Activated CD8-positive, alpha-beta T cell treated with anti-CD3 and anti-CD28 coated beads for 36 hours (primary cell): ENCODE measurements at regions not wholly inside any gene's neighbourhood (a gene's known extent, or its start where the extent isn't known, plus 50 kb on each side); places are given as distances from the start of the nearest gene placed in this dataset.

Experiments
- ATAC-seq: fragments of 200-7000 bp; cut with Tn5 transposase; one replicate; pipeline ENCODE4 v1.10.0; 2021; ENCODE audit warnings: mild to moderate bottlenecking, moderate library complexity
- CTCF ChIA-PET: fragments of 350-600 bp; sonication (Branson Sonifier 250); formaldehyde crosslinking; loops from one replicate; lab custom pipeline; 2021; ENCODE audit warnings: antibody characterized with exemption; lab: Charles Lee
- POLR2A ChIA-PET: fragments of 350-600 bp; sonication (Branson Sonifier 250); formaldehyde crosslinking; loops from one replicate; lab custom pipeline; 2021; ENCODE audit warnings: antibody characterized with exemption; lab: Charles Lee
- DNase-seq: peaks from one replicate; pipeline ENCODE4 v3.0.0-alpha.2; 2020
- H3K27ac Mint-ChIP-seq: one replicate; pipeline ENCODE4 v1.8.0; 2021; ENCODE audit warnings: mild to moderate bottlenecking, mixed read lengths
- H3K27me3 Mint-ChIP-seq: one replicate; pipeline ENCODE4 v1.8.0; 2021; ENCODE audit warnings: mixed read lengths
- H3K36me3 Mint-ChIP-seq: one replicate; pipeline ENCODE4 v1.8.0; 2021; ENCODE audit warnings: low read depth, mixed read lengths
- H3K4me1 Mint-ChIP-seq: one replicate; pipeline ENCODE4 v1.8.0; 2021; ENCODE audit warnings: low read depth, mixed read lengths
- H3K4me3 Mint-ChIP-seq: one replicate; pipeline ENCODE4 v1.8.0; 2021; ENCODE audit warnings: mild to moderate bottlenecking, moderate library complexity, mixed read lengths
- H3K9me3 Mint-ChIP-seq: one replicate; pipeline ENCODE4 v1.8.0; 2021; ENCODE audit warnings: mixed read lengths
- intact Hi-C: fragments of 100-400 bp; cut with micrococcal nuclease; formaldehyde crosslinking; loops from one replicate; pipeline ENCODE4 v1.10.0; 2022
- TF ChIP-seq, protein P1 (sequence below): fragments of 200-600 bp; IDR thresholded peaks from one replicate; pipeline ENCODE4 v1.8.0; 2022; ENCODE audit warnings: antibody characterized with exemption, mild to moderate bottlenecking

GRCh38 chrX:69379412-69379811, 124.7 kb upstream of the NALF2 start:
- Mint-ChIP-seq H3K36me3 (no peaks in the 10 kb centered on the region), H3K9me3 (peaks cover 5% of the 10 kb centered on the region), H3K4me3 (no peak overlapping the region), H3K4me1 (no peaks in the 10 kb centered on the region), H3K27ac (no peak overlapping the region), H3K27me3 (peaks cover 2% of the 10 kb centered on the region)
- DNase-seq (no peak), ATAC-seq (no peak)
- CTCF ChIA-PET, result no interaction called here
- intact Hi-C loops, result no loop called here
- TF ChIP-seq, protein P1, sequence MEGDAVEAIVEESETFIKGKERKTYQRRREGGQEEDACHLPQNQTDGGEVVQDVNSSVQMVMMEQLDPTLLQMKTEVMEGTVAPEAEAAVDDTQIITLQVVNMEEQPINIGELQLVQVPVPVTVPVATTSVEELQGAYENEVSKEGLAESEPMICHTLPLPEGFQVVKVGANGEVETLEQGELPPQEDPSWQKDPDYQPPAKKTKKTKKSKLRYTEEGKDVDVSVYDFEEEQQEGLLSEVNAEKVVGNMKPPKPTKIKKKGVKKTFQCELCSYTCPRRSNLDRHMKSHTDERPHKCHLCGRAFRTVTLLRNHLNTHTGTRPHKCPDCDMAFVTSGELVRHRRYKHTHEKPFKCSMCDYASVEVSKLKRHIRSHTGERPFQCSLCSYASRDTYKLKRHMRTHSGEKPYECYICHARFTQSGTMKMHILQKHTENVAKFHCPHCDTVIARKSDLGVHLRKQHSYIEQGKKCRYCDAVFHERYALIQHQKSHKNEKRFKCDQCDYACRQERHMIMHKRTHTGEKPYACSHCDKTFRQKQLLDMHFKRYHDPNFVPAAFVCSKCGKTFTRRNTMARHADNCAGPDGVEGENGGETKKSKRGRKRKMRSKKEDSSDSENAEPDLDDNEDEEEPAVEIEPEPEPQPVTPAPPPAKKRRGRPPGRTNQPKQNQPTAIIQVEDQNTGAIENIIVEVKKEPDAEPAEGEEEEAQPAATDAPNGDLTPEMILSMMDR, result no peak
- POLR2A ChIA-PET, result no interaction called here

GRCh38 chrX:69374569-69374968, 129.6 kb upstream of the NALF2 start:
- POLR2A ChIA-PET, result no interaction called here
- Mint-ChIP-seq H3K4me1 (no peaks in the 10 kb centered on the region), H3K27ac (no peak overlapping the region), H3K36me3 (no peaks in the 10 kb centered on the region), H3K27me3 (no peaks in the 10 kb centered on the region), H3K9me3 (peaks cover 5% of the 10 kb centered on the region), H3K4me3 (no peak overlapping the region)
- ATAC-seq (no peak), DNase-seq (no peak)
- CTCF ChIA-PET, result interaction anchor here (2.1 kb wide), 1 partner anchor 13 kb away, joined by 6 read pairs; no protein-coding TSS in a partner anchor
- intact Hi-C loops, result no loop called here
- TF ChIP-seq, protein P1, result no peak

GRCh38 chrX:69372435-69372834, 131.7 kb upstream of the NALF2 start:
- intact Hi-C loops, result no loop called here
- H3K27me3 Mint-ChIP-seq, result no peaks in the 10 kb centered on the region

DNA sequence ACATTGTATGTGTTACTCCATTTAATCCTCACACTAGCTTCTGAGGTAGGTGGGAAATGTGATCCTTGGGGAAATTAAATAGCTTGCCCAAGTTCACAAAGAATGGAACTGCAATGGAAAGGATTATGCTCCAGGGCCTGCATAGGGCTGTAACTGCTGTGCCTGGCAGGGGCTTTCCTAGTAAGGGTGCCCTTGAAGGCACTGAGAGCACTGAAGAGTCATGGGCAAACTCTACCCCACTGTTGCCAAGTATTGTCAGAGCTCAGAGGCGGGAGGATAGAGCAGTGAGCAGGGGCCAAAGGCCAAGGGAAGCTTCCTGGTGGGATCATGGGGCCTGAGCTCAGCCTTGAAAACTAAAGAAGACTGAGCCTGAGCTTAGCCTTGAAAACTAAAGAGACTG, 133.0 kb upstream of the NALF2 start:
- no peak for ATAC-seq
- H3K4me1 Mint-ChIP-seq, result no peaks in the 10 kb centered on the region
- no peak overlapping the region for H3K4me3 Mint-ChIP-seq
- no peak overlapping the region for H3K27ac Mint-ChIP-seq
- DNase-seq, result no peak
- TF ChIP-seq, protein P1, result no peak
- H3K36me3 Mint-ChIP-seq, result no peaks in the 10 kb centered on the region
- intact Hi-C loops, result no loop called here
- H3K27me3 Mint-ChIP-seq, result no peaks in the 10 kb centered on the region
- ChIA-PET CTCF (no interaction called here), POLR2A (no interaction called here)
- H3K9me3 Mint-ChIP-seq, result peaks cover 5% of the 10 kb centered on the region

More at GRCh38 chrX:69372435-69372834, 131.7 kb upstream of the NALF2 start:
- DNase-seq (no peak), ATAC-seq (no peak)
- ChIA-PET POLR2A (no interaction called here), CTCF (no interaction called here)
- no peaks in the 10 kb centered on the region for H3K36me3 Mint-ChIP-seq
- TF ChIP-seq, protein P1, result no peak
- H3K27ac Mint-ChIP-seq, result no peak overlapping the region
- H3K4me3 Mint-ChIP-seq, result no peak overlapping the region
- H3K4me1 Mint-ChIP-seq, result no peaks in the 10 kb centered on the region
- H3K9me3 Mint-ChIP-seq, result peaks cover 5% of the 10 kb centered on the region

GRCh38 chrX:69369999-69370398, 134.1 kb upstream of the NALF2 start:
- no peak for DNase-seq
- TF ChIP-seq, protein P1, result no peak
- H3K27me3 Mint-ChIP-seq, result no peaks in the 10 kb centered on the region
- intact Hi-C loops, result no loop called here
- no peaks in the 10 kb centered on the region for H3K36me3 Mint-ChIP-seq
- ChIA-PET POLR2A (no interaction called here), CTCF (no interaction called here)
- H3K27ac Mint-ChIP-seq, result no peak overlapping the region
- no peaks in the 10 kb centered on the region for H3K4me1 Mint-ChIP-seq
- ATAC-seq, result no peak
- no peak overlapping the region for H3K4me3 Mint-ChIP-seq
- no peaks in the 10 kb centered on the region for H3K9me3 Mint-ChIP-seq
